Hepatocyte (in vitro differentiated cells): ENCODE measurements at regions not wholly inside any gene's neighbourhood (a gene's known extent, or its start where the extent isn't known, plus 50 kb on each side); places are given as distances from the start of the nearest gene placed in this dataset.

Experiments used
- DNase-seq: peaks from one replicate; pipeline ENCODE4 v3.0.0-alpha.2; 2016; ENCODE audit warnings: low spot score
- H2AFZ ChIP-seq: fragments of 200-600 bp; sonication (generic); 2 replicates; pipeline ENCODE4 v1.6.0; 2016; ENCODE audit warnings: antibody characterized with exemption, mild to moderate bottlenecking
- H3K27ac ChIP-seq: fragments of 200-600 bp; sonication (generic); 2 replicates; pipeline ENCODE4 v1.5.1; 2016; ENCODE audit warnings: mild to moderate bottlenecking
- H3K27me3 ChIP-seq: fragments of 200-600 bp; sonication (generic); 2 replicates; pipeline ENCODE4 v1.6.1; 2016
- H3K36me3 ChIP-seq: fragments of 200-600 bp; sonication (generic); replicated peaks from 2 replicates; pipeline ENCODE4 v1.5.1; 2016; ENCODE audit warnings: low read depth; ENCODE audit not compliant: insufficient read depth
- H3K4me1 ChIP-seq: fragments of 200-600 bp; sonication (generic); 2 replicates; pipeline ENCODE4 v1.5.1; 2016; ENCODE audit warnings: mild to moderate bottlenecking, moderate library complexity; ENCODE audit not compliant: insufficient read depth
- H3K4me2 ChIP-seq: fragments of 200-600 bp; sonication (generic); 2 replicates; pipeline ENCODE4 v1.6.0; 2016
- H3K4me3 ChIP-seq: fragments of 200-600 bp; sonication (generic); 2 replicates; pipeline ENCODE4 v1.5.1; 2016; ENCODE audit warnings: mild to moderate bottlenecking
- H3K79me2 ChIP-seq: fragments of 200-600 bp; sonication (generic); 2 replicates; pipeline ENCODE4 v1.6.0; 2017; ENCODE audit warnings: mild to moderate bottlenecking
- H3K9me2 ChIP-seq: fragments of 200-600 bp; sonication (generic); replicated peaks from 2 replicates; pipeline ENCODE4 v1.6.0; 2017; ENCODE audit warnings: mild to moderate bottlenecking; ENCODE audit not compliant: insufficient read depth
- H3K9me3 ChIP-seq: fragments of 200-600 bp; sonication (generic); 2 replicates; pipeline ENCODE4 v1.5.1; 2016; ENCODE audit warnings: low read depth, mild to moderate bottlenecking
- H4K20me1 ChIP-seq: fragments of 200-600 bp; sonication (generic); 2 replicates; pipeline ENCODE4 v1.6.0; 2016; ENCODE audit warnings: mild to moderate bottlenecking; ENCODE audit not compliant: insufficient read depth, poor library complexity, severe bottlenecking
- CTCF ChIP-seq: fragments of 200-600 bp; sonication (generic); IDR thresholded peaks from 2 replicates; pipeline ENCODE4 v1.5.1; 2016; ENCODE audit warnings: antibody characterized with exemption, mild to moderate bottlenecking; ENCODE audit not compliant: poor library complexity
- EZH2 ChIP-seq: fragments of 200-600 bp; sonication (generic); IDR thresholded peaks from 2 replicates; pipeline ENCODE4 v1.6.1; 2016; ENCODE audit warnings: antibody characterized with exemption, mild to moderate bottlenecking, borderline replicate concordance
- EZH2phosphoT487 ChIP-seq: fragments of 200-600 bp; sonication (generic); IDR thresholded peaks from one replicate; pipeline ENCODE4 v1.6.1; 2018; ENCODE audit warnings: antibody characterized with exemption, mild to moderate bottlenecking, low read depth, moderate library complexity; ENCODE audit not compliant: unreplicated experiment, severe bottlenecking
- WGBS: methylation state at CpG from one replicate; pipeline ENCODE4 v1.1.6; 2016; ENCODE audit warnings: low lambda C conversion rate; ENCODE audit errors: missing lambda C conversion rate; 5-methylcytosine and 5-hydroxymethylcytosine counted together

DNA sequence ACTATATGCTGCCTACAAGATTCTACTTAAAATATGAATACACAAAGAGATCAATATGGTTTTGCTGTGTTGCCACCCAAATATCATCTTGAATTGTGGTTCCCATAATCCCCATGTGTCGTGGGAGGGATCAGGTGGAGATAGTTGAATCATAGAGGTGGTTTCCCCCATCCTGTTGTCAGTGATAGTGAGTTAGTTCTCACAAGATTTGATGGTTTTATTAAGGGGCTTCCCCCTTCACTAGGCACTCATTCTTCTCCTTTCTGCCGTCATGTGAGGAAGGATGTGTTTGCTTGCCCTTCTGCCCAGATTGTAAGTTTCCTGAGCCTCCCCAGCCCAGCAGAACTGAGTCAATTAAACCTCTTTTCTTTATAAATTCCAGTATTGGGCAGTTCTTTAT, 654.4 kb upstream of the NR5A2 start:
- Histone ChIP-seq H3K4me1 (no peaks in the 10 kb centered on the region), H3K9me3 (peaks cover 3% of the 10 kb centered on the region), H3K36me3 (no peaks in the 10 kb centered on the region), H2AFZ (no peak overlapping the region), H3K27me3 (no peaks in the 10 kb centered on the region), H4K20me1 (no peaks in the 10 kb centered on the region), H3K4me2 (no peak overlapping the region), H3K27ac (no peak overlapping the region), H3K4me3 (no peak overlapping the region), H3K9me2 (no peaks in the 10 kb centered on the region), H3K79me2 (no peaks in the 10 kb centered on the region)
- TF ChIP-seq EZH2phosphoT487 (no peak), CTCF (no peak), EZH2 (no peak)
- 69% methylated on average over 2 of the region's 2 CpGs for WGBS
- DNase-seq, result no peak

GRCh38 chr1:199377211-199377610, 650.3 kb upstream of the NR5A2 start:
- no peak overlapping the region for H3K4me2 ChIP-seq
- DNase-seq, result no peak
- H3K4me1 ChIP-seq, result no peaks in the 10 kb centered on the region
- no peaks in the 10 kb centered on the region for H3K36me3 ChIP-seq
- no peak overlapping the region for H3K4me3 ChIP-seq
- H3K79me2 ChIP-seq, result no peaks in the 10 kb centered on the region
- H4K20me1 ChIP-seq, result no peaks in the 10 kb centered on the region
- no peak overlapping the region for H3K27ac ChIP-seq
- H2AFZ ChIP-seq, result no peak overlapping the region
- H3K27me3 ChIP-seq, result no peaks in the 10 kb centered on the region
- no peaks in the 10 kb centered on the region for H3K9me3 ChIP-seq
- TF ChIP-seq CTCF (no peak), EZH2phosphoT487 (no peak), EZH2 (no peak)
- no peaks in the 10 kb centered on the region for H3K9me2 ChIP-seq
- 90% methylated on average over 1 of the region's 1 CpG for WGBS

GRCh38 chr1:199383793-199384192, 643.7 kb upstream of the NR5A2 start:
- no peaks in the 10 kb centered on the region for H3K27me3 ChIP-seq
- no peaks in the 10 kb centered on the region for H3K36me3 ChIP-seq
- no peak overlapping the region for H3K4me3 ChIP-seq
- no peaks in the 10 kb centered on the region for H3K9me2 ChIP-seq
- TF ChIP-seq CTCF, result no peak
- TF ChIP-seq EZH2phosphoT487, result no peak
- no peak for TF ChIP-seq EZH2
- H3K79me2 ChIP-seq, result no peaks in the 10 kb centered on the region
- no peaks in the 10 kb centered on the region for H3K4me1 ChIP-seq
- no peak overlapping the region for H3K4me2 ChIP-seq
- no peaks in the 10 kb centered on the region for H4K20me1 ChIP-seq
- H3K9me3 ChIP-seq, result no peaks in the 10 kb centered on the region
- DNase-seq, result no peak
- H2AFZ ChIP-seq, result no peak overlapping the region
- no peak overlapping the region for H3K27ac ChIP-seq

- Histone ChIP-seq H3K27ac (no peak overlapping the region), H2AFZ (no peak overlapping the region), H3K9me2 (no peaks in the 10 kb centered on the region), H3K4me3 (no peak overlapping the region), H3K9me3 (no peaks in the 10 kb centered on the region), H3K79me2 (no peaks in the 10 kb centered on the region), H3K4me1 (no peaks in the 10 kb centered on the region), H3K4me2 (no peak overlapping the region), H3K36me3 (no peaks in the 10 kb centered on the region), H3K27me3 (no peaks in the 10 kb centered on the region), H4K20me1 (no peaks in the 10 kb centered on the region)
- DNase-seq, result no peak
- 90% methylated on average over 3 of the region's 3 CpGs for WGBS
- no peak for TF ChIP-seq EZH2phosphoT487
- no peak for TF ChIP-seq CTCF
- no peak for TF ChIP-seq EZH2
These were observed 632.7 kb upstream of the NR5A2 start for GRCh38 chr1:199394856-199395255.
